Effector CD4-positive, alpha-beta T cell (primary cell): ENCODE measurements at regions not wholly inside any gene's neighbourhood (a gene's known extent, or its start where the extent isn't known, plus 50 kb on each side); places are given as distances from the start of the nearest gene placed in this dataset.

ENCODE experiments used
- DNase-seq: peaks from one replicate; pipeline ENCODE4 v3.0.0-alpha.2; 2020

DNA sequence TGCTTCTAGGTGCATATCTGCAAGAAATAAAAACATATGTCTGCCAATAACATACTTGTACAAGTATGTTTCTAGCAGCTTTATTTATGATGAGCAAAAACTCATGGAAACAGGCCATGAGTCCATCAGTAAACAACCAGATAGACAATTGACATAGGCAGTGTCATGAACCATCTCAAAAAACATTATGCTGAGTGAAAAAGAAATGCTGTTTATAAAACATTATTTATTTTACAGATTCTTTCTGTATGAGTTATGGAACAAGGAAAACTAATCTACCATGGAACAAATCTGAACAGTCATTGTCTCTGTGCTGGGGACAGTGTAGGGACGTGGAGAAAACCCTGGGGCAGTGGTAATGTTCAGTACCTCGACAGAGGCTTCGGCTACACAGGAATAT lies 283.9 kb downstream of the UQCRFS1 start:
- DNase-seq, result no peak

DNA sequence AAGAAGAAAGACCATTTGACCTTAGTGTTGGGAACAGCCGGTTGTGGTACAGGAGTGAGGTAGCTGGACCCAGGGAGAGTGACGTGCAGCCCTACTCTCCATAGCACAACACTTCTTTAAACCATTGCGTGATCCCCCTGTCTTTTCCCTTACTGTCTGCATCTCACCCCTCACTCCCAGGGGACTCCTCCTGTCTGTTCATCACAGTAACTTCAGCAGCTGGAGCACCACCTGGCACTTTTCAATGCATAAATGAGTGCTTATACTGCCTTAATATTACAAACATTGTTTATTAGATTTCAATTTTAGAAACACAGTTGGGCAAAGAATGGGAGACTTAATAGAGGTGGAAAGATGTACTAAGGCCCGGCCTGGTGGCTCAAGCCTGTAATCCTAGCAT lies 285.5 kb downstream of the UQCRFS1 start:
- no peak for DNase-seq

GRCh38 chr19:28920269-28921066 lies 292.5 kb downstream of the UQCRFS1 start:
- no peak for DNase-seq

GRCh38 chr19:28917621-28918020 lies 295.3 kb downstream of the UQCRFS1 start:
- DNase-seq, result no peak

DNA sequence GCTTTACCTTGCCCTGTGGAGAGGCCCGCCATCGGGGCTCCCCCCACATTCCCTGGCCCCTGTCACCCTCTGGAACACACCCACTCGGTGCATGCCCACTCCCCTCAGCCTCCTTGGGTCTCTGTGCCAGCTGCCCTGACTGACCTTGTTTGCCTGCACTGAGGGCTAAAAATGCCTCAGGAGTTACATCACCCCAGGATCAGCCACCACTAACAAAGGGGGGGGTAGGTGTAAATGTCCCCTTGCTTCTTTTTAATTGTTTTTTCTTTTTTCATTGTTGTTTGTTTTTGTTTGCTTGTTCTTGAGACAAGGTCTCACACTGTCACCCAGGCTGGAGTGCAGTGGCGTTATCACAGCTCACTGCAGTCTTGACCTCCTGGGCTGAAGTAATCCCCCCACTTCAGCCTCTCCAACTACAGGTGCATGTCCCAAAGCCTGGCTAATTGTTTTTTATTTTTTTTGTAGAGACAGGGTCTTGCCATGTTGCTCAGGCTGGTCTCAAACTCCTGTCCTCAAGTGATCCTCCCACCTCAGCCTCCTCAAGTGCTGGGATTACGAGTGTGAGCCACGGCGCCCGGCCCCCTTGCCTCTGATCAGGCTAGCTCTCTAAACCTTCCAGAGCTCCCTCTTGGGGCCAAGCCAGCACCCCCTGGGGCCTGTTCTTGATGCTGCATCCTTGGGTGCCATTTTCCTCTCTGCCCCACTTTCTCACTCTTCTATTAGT lies 297.1 kb downstream of the UQCRFS1 start:
- no peak for DNase-seq

DNA sequence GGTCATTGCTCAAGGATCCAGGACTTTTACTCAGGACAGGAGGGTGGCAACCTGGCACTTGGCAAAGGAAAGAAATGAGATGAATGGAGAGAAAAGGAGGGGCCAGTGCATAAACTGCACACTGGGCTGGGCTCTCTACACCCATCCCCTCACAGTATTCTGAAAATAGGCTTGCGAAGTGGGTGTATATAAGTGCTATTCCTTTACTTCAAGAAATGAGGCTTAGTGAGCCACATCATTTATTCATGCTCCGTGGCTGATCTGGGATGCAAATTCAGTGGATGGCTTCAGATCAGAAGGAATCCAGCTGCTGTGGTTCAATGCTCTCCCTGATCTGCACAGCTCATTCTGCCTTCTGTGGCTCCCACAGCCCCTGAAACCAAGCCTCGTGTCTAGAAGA lies 297.7 kb downstream of the UQCRFS1 start:
- no peak for DNase-seq

- no peak for DNase-seq
Measured at GRCh38 chr19:28914173-28914572, 298.8 kb downstream of the UQCRFS1 start.

- DNase-seq, result no peak
Measured at GRCh38 chr19:28913626-28914025, 299.3 kb downstream of the UQCRFS1 start.

DNA sequence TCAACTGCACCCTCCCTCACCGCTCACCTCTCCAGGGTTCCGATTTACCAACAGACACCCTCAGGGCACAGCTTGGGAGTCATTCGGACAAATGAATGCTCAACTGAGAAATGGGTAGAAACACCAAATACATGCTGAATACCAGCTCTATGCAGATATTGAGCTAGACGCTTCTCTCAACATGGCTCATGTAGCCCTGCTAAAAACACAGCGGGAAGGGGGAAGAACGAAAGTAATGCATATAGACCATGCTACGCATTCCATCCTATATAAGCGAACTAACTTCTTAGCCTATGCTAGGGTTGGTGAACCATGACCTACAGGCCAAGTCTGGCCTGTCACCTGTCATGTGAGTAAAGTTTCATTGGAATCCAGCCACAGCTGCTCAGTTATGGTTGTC lies 304.0 kb downstream of the UQCRFS1 start:
- no peak for DNase-seq

DNA sequence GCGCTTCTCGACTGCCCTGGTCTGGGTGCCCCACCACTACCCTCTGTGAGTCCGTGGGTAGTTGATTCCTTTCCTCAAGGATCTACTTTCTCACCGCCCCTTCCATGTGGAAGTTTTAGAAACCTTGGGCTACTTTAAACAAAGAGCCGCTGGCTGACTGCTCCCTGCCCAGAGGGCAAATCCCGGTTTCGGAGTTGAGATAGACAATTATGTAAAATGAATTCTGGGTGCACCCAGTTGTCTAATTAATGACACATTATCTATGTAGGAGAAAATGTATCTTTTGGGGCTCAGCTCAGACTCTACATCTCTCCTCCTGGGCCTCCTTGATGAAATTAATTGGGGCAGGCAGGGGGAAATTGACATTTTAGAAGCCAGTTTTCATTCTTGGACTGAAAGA lies 305.4 kb downstream of the UQCRFS1 start:
- no peak for DNase-seq

DNA sequence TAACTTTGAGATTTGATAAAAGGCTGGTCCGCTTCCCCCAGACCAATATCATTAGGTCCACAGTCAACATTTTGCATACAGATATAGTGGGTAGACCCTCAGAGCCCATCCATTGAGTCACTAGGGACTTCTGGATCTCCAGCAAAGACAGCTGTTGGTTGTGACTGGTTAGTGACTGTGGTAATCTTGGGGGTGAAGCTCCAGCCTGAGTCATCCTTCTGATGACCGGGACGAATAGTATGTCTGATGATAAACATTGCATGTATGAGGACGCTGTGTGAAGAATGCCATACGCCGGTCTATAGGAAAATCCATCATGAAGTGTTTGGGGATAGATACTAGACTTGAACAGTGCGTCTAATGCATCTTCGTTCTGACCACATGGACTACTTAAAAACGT lies 307.0 kb downstream of the UQCRFS1 start:
- no peak for DNase-seq

DNA sequence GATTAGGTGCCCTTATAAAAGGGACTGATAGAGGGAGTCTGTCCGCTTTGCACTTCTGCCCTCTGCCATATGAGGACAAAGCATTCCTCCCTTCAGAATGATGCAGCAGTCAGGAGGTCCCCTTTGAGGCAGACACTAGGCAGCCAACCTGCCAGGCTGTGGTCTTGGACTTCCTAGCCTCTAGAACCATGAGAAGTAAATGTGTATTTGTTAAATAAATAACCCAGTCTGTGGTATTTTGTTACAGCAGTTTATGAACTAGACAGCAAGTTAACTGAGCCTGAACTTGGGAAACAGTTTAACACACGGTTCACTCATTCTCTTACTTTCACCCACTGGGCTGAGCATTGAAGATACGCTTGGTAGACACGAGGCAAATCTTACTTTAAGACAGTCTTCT lies 313.2 kb downstream of the UQCRFS1 start:
- no peak for DNase-seq

DNA sequence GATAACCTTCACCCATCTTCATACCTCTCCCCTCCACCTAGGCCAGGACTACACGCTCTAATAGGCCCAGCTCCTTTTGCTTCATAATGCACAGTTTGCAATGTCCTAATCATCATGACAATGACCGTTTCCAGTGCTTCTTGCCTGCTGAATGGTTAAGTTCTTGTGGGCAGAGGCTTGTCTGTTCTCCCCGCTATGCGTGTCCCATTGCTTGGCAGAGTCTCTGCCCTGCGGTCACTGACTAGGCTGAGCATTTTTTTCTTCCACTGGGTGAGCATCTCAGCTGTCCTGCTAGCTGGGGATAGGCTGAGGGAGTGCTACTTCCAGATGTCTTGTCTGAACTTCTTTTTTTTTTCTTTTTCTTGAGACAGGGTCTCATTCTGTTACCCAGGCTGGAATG lies 314.7 kb downstream of the UQCRFS1 start:
- no peak for DNase-seq

DNA sequence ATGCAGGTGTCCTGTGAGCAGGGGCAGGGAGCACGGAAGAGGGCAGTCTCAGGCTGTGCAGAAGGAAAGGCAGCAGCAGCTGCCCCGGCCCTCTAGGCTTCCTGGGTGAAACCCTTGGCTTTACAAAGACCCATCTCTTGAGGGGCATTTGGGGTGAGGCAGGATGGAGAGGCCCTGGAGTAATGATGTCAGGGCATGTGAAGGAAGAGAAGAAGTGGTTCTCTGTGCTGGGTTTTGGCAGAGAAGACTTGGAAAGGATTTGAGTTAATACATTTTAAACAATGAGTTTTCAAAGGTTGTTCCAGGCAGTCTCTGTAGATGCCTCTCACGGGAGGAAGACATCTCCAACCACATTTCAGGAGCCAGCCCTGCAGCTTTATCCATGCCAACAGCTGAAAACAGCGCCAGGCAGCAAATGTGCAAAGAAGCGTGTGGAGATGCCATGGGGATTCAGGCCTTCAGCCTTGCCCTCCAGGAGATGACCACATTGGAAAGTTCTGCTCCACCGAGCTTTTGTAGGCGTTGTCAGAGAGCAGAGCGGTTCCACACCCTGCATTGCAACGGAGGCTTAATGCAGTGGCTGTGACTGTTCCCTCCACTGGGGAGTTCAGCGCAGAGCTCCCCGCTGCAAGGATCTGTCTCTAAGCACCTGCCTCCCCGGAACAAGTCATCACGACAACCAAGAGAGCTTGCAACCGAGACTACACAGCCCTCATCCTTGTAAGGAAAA lies 322.8 kb downstream of the UQCRFS1 start:
- no peak for DNase-seq

GRCh38 chr19:28887920-28888618 lies 324.9 kb downstream of the UQCRFS1 start:
- DNase-seq, result no peak

- DNase-seq, result no peak
Measured at GRCh38 chr19:28886708-28887107, 326.2 kb downstream of the UQCRFS1 start.

DNA sequence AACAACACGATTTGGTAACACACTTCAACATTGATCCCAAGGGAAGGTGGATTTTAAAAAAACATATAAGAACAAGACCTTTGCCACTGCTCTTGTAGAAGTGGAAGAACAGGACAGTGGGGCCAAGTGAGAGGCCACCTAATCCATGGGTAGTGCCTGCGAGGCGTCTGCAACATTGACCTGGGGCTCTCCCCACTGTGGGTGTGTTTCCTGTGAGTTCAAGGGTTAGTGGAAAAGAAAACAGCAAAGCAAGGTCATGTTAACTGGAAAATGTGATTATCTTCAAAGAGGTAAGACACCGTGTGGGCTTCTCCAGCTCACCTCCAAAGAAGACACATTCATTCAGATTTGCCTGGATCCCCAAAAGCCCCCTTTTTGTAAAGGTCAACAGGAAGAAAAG lies 327.0 kb downstream of the UQCRFS1 start:
- no peak for DNase-seq

DNA sequence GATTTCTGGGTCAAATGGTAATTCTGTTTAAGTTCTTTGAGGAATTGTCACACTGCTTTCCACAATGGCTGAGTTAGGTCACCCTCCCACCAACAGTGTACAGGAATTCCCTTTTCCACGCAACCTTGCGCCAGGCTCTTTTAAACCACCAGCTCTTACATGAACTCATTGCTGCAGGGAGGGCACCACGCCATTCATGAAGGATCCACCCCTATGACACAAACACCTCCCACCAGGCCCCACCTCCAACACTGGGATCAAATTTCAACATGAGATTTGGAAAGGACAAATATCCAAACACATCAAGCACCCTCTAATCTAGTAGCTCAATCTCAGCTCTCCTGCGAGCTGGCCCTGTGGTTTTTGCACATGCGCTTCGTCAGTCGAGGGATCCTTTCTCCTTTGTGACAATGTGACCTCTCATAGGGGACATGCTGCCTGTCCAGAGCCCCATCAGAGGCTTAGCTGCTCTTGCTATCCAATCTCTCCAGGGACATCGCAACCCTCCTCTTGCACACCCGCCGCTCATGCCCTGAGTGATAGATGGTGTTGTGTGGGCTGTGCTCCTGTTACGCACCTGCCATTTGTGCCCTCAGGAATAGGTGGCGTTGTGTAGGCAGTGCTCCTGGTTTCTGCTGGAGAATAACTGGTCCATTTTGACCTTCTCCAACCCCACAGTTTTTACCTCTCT lies 328.0 kb downstream of the UQCRFS1 start:
- DNase-seq, result no peak

- DNase-seq, result no peak
Measured at GRCh38 chr19:28883241-28883693, 329.7 kb downstream of the UQCRFS1 start.

DNA sequence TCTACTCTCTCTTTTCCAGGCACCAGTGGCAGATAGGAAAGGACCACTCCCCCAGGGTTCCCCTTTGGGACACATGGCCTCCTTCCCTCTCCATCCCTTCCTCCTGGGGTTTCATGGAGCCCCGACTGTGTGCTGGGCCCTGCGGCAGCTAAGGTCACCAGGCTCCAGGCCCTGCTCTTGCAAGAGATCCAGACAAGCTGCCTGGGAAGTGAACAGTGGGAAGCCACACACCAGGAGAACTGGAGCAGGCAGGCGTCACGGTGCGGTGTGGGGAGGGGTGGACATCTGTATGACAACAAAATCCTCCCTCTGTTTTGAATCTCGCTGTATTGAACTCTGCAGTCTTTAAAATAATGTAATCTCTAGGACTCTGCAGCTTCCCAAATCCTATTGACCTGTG lies 330.1 kb downstream of the UQCRFS1 start:
- DNase-seq, result no peak

GRCh38 chr19:28881616-28882015 lies 331.3 kb downstream of the UQCRFS1 start:
- DNase-seq, result no peak

DNA sequence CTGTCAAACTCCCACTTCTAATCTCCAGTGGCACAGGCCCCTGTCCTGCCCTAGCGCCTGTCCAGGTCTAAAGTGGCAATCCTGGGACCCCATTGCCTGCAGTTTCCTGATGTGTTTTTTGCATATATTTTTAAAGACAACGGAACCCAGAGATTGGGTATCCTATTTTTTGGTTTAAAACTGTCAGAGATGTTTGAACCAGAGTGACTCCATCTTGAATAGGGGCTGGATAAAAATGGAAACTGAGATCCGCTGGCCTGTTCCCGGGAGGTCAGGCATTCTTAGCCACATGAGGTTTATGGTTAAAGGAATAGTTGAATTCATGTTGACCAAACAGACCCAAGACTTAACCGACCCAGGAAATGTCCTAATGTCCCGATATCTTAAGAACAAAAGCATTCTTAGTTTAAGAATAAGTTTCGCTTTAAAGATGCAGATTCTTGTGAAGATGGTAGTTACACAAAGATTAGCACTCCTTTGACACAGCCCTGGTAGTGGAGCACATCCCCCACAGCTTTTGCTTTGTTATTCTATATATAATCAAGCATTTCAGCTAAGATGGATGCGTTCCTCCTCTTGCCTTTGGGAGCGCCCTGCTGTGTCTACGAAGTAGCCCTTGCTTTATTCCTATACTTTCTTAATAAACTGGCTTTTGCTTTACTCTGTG lies 332.1 kb downstream of the UQCRFS1 start:
- no peak for DNase-seq
